Endothelial cell of umbilical vein (primary cell): ENCODE measurements at regions not wholly inside any gene's neighbourhood (a gene's known extent, or its start where the extent isn't known, plus 50 kb on each side); places are given as distances from the start of the nearest gene placed in this dataset.

Experiments
- BruUV-seq: library from RNA; stranded (reverse); fragments of 400-500 nt; replicated peaks from 2 replicates; lab custom pipeline; 2021; lab: Mats Ljungman, UMichigan
- CTCF ChIA-PET: fragments of 300-600, 350-600 bp; sonication (Branson Sonifier 250); formaldehyde crosslinking; loops from one replicate; lab custom pipeline; 2021; ENCODE audit warnings: antibody characterized with exemption, inconsistent platforms; lab: Charles Lee
- POLR2A ChIA-PET: fragments of 300-600, 350-600 bp; sonication (Branson Sonifier 250); formaldehyde crosslinking; loops from one replicate; lab custom pipeline; 2021; ENCODE audit warnings: antibody characterized with exemption, inconsistent platforms; lab: Charles Lee
- DNase-seq: peaks from one replicate; pipeline ENCODE4 v3.0.0-alpha.2; 2011; ENCODE audit warnings: low read depth, low spot score
- FAIRE-seq: peaks from 2 replicates; lab custom pipeline; 2011; peaks lifted over from hg19 to GRCh38; lab: Jason Lieb, UNC
- H2AFZ ChIP-seq: 2 replicates; pipeline ENCODE4 v1.6.0; 2012; ENCODE audit warnings: low read depth, low read length, control low read depth, inconsistent platforms
- H3K27ac ChIP-seq: 2 replicates; pipeline ENCODE4 v1.5.1; 2011; ENCODE audit warnings: low read depth, mild to moderate bottlenecking, control low read depth, low read length, moderate library complexity; ENCODE audit not compliant: insufficient read depth
- H3K27me3 ChIP-seq, 2 experiments: 2 replicates each; pipeline versions ENCODE4 v1.6.0 to v1.6.1; 2011; ENCODE audit warnings: low read length in 2 of 2, mixed read lengths in 1 of 2; ENCODE audit not compliant: control insufficient read depth in 2 of 2, insufficient read depth in 2 of 2
- H3K36me3 ChIP-seq, 2 experiments: 2 replicates in 1 of 2; 3 replicates in 1 of 2; pipeline ENCODE4 v1.5.1; 2011; ENCODE audit warnings: low read length in 2 of 2, mild to moderate bottlenecking in 1 of 2, moderate library complexity in 1 of 2; ENCODE audit not compliant: control insufficient read depth in 2 of 2, insufficient read depth in 2 of 2; ENCODE audit errors: extremely low read depth in 1 of 2
- H3K4me1 ChIP-seq: 3 replicates; pipeline ENCODE4 v1.5.1; 2011; ENCODE audit warnings: mild to moderate bottlenecking, low read length; ENCODE audit not compliant: control insufficient read depth, insufficient read depth; ENCODE audit errors: extremely low read depth
- H3K4me2 ChIP-seq: 2 replicates; pipeline ENCODE4 v1.6.1; 2011; ENCODE audit warnings: low read length, control low read depth, mixed read lengths; ENCODE audit not compliant: insufficient read depth
- H3K4me3 ChIP-seq, 3 experiments: fragments of 200-600 bp in 1 of 3; sonication (generic), shearing (Covaris generic) in 1 of 3; replicated peaks in 1 of 3; 2 replicates each; pipeline ENCODE4 v1.5.1; 2011 to 2016; ENCODE audit warnings: control low read depth in 3 of 3, low read length in 3 of 3, mild to moderate bottlenecking in 2 of 3, inconsistent platforms in 1 of 3, low read depth in 1 of 3, moderate library complexity in 1 of 3; ENCODE audit not compliant: insufficient read depth in 1 of 3
- H3K79me2 ChIP-seq: 2 replicates; pipeline ENCODE4 v1.6.0; 2012; ENCODE audit warnings: low read length, inconsistent platforms; ENCODE audit not compliant: control insufficient read depth, insufficient read depth
- H3K9ac ChIP-seq: replicated peaks from 2 replicates; pipeline ENCODE3; 2011; ENCODE audit warnings: low read length, control low read depth; ENCODE audit not compliant: insufficient read depth; ENCODE audit errors: extremely low read depth
- H3K9me1 ChIP-seq: replicated peaks from 3 replicates; pipeline ENCODE4 v1.6.0; 2011; ENCODE audit warnings: mild to moderate bottlenecking, low read length; ENCODE audit not compliant: control insufficient read depth, insufficient read depth; ENCODE audit errors: extremely low read depth
- H3K9me3 ChIP-seq: replicated peaks from 2 replicates; pipeline ENCODE4 v1.5.1; 2012; ENCODE audit warnings: low read length, inconsistent platforms; ENCODE audit not compliant: control insufficient read depth, insufficient read depth
- H4K20me1 ChIP-seq: replicated peaks from 2 replicates; pipeline ENCODE3; 2011; ENCODE audit warnings: mild to moderate bottlenecking, low read length; ENCODE audit not compliant: control insufficient read depth, insufficient read depth; ENCODE audit errors: extremely low read depth
- EZH2 ChIP-seq: IDR thresholded peaks from 2 replicates; pipeline ENCODE4 v1.6.1; 2012; ENCODE audit warnings: borderline replicate concordance, low read depth, mild to moderate bottlenecking, moderate library complexity, low read length, inconsistent platforms; ENCODE audit not compliant: severe bottlenecking
- FOS ChIP-seq: IDR thresholded peaks from 2 replicates; pipeline ENCODE4 v1.6.1; 2011; ENCODE audit warnings: mild to moderate bottlenecking, low read length, moderate library complexity, borderline replicate concordance; ENCODE audit not compliant: insufficient read depth
- GATA2 ChIP-seq: IDR thresholded peaks from 2 replicates; pipeline ENCODE4 v1.7.0; 2011; ENCODE audit warnings: low read depth, mild to moderate bottlenecking, moderate library complexity, mixed read lengths, low read length; ENCODE audit not compliant: insufficient read length, insufficient read depth
- JUN ChIP-seq: IDR thresholded peaks from 2 replicates; pipeline ENCODE4 v1.6.1; 2011; ENCODE audit warnings: borderline replicate concordance, low read depth; ENCODE audit not compliant: insufficient read length, insufficient read depth
- MYC ChIP-seq: IDR thresholded peaks from one replicate; pipeline ENCODE4 v1.6.1; 2011; ENCODE audit warnings: mild to moderate bottlenecking, low read depth, low read length
- POLR2A ChIP-seq: IDR thresholded peaks from 2 replicates; pipeline ENCODE4 v1.6.1; 2012; ENCODE audit warnings: low read depth, mild to moderate bottlenecking, control low read depth, low read length
- dilution Hi-C: fragments of 300-500 bp; cut with MboI; formaldehyde crosslinking; loops from one replicate; pipeline ENCODE4 v1.15.0; 2019; ENCODE audit warnings: low sequenced_read_pairs; ENCODE audit not compliant: extremely low pct_ligation_motif_present
- intact Hi-C: fragments of 100-400 bp; cut with micrococcal nuclease; formaldehyde crosslinking; loops from one replicate; pipeline ENCODE4 v1.10.0; 2022
- TF ChIP-seq, protein P1 (sequence below): IDR thresholded peaks from 2 replicates; pipeline ENCODE4 v1.6.1; 2011; ENCODE audit not compliant: insufficient read depth, insufficient read length

DNA sequence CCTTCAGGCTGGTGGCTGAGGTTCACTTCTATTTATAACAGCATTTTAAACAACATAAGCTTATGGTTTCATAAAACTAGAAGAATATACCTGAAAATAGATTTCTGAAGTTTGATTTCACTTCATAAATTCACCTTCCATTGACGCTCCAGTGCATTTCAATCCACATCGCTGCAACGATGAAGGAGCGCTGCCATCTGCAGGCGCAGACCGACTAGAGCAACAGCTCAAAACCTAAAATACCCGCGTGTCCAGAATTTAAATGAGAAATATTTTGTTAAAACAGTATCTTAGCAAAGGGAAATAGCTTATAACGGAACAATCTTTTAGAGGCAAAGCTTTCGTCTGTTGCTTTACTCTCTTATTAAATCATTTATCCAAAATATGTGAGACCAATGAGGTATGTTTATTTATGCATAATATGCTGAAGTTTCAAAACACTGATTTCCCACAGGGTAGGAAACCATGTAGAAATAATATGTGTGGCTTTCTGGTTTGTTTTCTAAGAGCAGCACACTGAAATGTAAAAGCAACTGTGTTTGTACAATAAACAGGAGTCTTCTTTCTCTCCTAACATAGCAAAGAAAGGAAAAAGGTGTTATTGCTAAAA is 816.4 kb upstream of the FRG1 start:
- H2AFZ ChIP-seq: no peak overlapping the region
- H3K27me3 ChIP-seq: no peaks in the 10 kb centered on the region
- intact Hi-C loops: no loop called here
- no peaks in the 10 kb centered on the region for H3K79me2 ChIP-seq
- H4K20me1 ChIP-seq: no peaks in the 10 kb centered on the region
- no peak overlapping the region for H3K4me3 ChIP-seq
- H3K4me2 ChIP-seq: no peak overlapping the region
- H3K9ac ChIP-seq: no peak overlapping the region
- dilution Hi-C loops: no loop called here
- no TSS peak for BruUV-seq
- FAIRE-seq: no peak
- H3K36me3 ChIP-seq: no peaks in the 10 kb centered on the region
- TF ChIP-seq MYC (no peak), EZH2 (no peak), FOS (no peak), POLR2A (no peak), GATA2 (no peak), JUN (no peak)
- no peak overlapping the region for H3K27ac ChIP-seq
- H3K4me1 ChIP-seq: no peaks in the 10 kb centered on the region
- ChIA-PET CTCF (no interaction called here), POLR2A (no interaction called here)
- peaks cover 2% of the 10 kb centered on the region for H3K9me3 ChIP-seq
- DNase-seq: no peak
- H3K9me1 ChIP-seq: no peaks in the 10 kb centered on the region

DNA sequence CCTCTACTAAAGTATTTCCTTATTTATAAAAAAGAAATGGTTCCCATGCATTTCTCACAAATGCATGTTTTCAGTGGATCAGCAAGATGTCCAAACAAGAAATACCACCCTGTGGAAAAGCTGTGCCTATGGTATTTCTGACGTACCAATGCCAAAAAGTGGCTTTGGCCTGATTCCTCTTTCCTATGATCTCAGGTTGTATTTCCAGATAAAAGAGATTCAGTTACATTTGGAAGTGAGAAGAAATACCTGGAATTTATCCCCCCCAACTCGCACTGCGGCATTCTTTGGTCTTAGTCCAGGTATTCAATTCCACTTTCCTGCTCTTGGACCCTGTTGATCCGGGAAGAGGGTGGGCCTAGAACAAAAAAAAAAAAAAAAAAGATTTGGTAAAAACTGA is 815.9 kb upstream of the FRG1 start:
- Histone ChIP-seq H3K36me3 (no peaks in the 10 kb centered on the region), H4K20me1 (no peaks in the 10 kb centered on the region), H3K27ac (no peak overlapping the region), H3K27me3 (no peaks in the 10 kb centered on the region), H3K4me3 (no peak overlapping the region), H3K79me2 (no peaks in the 10 kb centered on the region), H3K9me3 (peaks cover 2% of the 10 kb centered on the region), H3K4me1 (no peaks in the 10 kb centered on the region), H3K4me2 (no peak overlapping the region), H2AFZ (no peak overlapping the region), H3K9ac (no peak overlapping the region), H3K9me1 (no peaks in the 10 kb centered on the region)
- POLR2A ChIA-PET: no interaction called here
- DNase-seq: no peak
- TF ChIP-seq, protein P1, sequence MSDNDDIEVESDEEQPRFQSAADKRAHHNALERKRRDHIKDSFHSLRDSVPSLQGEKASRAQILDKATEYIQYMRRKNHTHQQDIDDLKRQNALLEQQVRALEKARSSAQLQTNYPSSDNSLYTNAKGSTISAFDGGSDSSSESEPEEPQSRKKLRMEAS: no peak
- TF ChIP-seq FOS: no peak
- no peak for TF ChIP-seq POLR2A
- no peak for TF ChIP-seq GATA2
- intact Hi-C loops (no loop called here), dilution Hi-C loops (no loop called here)
- CTCF ChIA-PET: no interaction called here
- BruUV-seq: no TSS peak
- FAIRE-seq: no peak
